Thyroid gland (tissue), 4 donors: ENCODE measurements at regions not wholly inside any gene's neighbourhood (a gene's known extent, or its start where the extent isn't known, plus 50 kb on each side); places are given as distances from the start of the nearest gene placed in this dataset.

ENCODE experiments used
- DNase-seq, 2 donors: peaks; one replicate each; pipeline ENCODE4 v3.0.0-alpha.2; 2019
- H3K27ac ChIP-seq, 3 donors: fragments of 200-600 bp; sonication (generic); 1 replicate in 2 of 3; 2 replicates in 1 of 3; pipeline ENCODE4 v1.5.1; 2016 to 2019; ENCODE audit warnings: mild to moderate bottlenecking in 1 of 3, moderate library complexity in 1 of 3
- H3K27me3 ChIP-seq: fragments of 200-600 bp; sonication (generic); one replicate; pipeline ENCODE4 v1.5.1; 2019
- H3K36me3 ChIP-seq, 2 donors: fragments of 200-600 bp; sonication (generic); one replicate each; pipeline ENCODE4 v1.5.1; 2016 to 2019
- H3K4me1 ChIP-seq, 2 donors: fragments of 200-600 bp; sonication (generic); one replicate each; pipeline ENCODE4 v1.5.1; 2017 to 2019
- H3K4me3 ChIP-seq, 3 donors: fragments of 200-600 bp; sonication (generic); replicated peaks in 1 of 3; 1 replicate in 2 of 3; 2 replicates in 1 of 3; pipeline ENCODE4 v1.5.1; 2016; ENCODE audit warnings: mild to moderate bottlenecking in 1 of 3
- H3K9me3 ChIP-seq: fragments of 200-600 bp; sonication (generic); one replicate; pipeline ENCODE4 v1.5.1; 2017
- CTCF ChIP-seq, 6 experiments: fragments of 200-600 bp in 3 of 6; fragments of 450-650 bp in 3 of 6; sonication (generic) in 3 of 6; IDR thresholded peaks; one replicate each; pipeline ENCODE4 v1.5.1; 2016 to 2019; ENCODE audit warnings: antibody characterized with exemption in 6 of 6, mild to moderate bottlenecking in 2 of 6, inconsistent platforms in 1 of 6, moderate library complexity in 1 of 6
- POLR2A ChIP-seq, 2 donors: fragments of 450-650 bp; IDR thresholded peaks; one replicate each; pipeline ENCODE4 v1.6.1; 2017; ENCODE audit warnings: antibody characterized with exemption in 2 of 2, mild to moderate bottlenecking in 2 of 2, moderate library complexity in 1 of 2
- WGBS, 2 donors: methylation state at CpG; one replicate each; pipeline ENCODE4 v1.1.5; 2017; 5-methylcytosine and 5-hydroxymethylcytosine counted together
- intact Hi-C: fragments of 100-400 bp; cut with DNase I; formaldehyde crosslinking; loops from one replicate; pipeline ENCODE4 v1.15.1; 2023

- H3K36me3 ChIP-seq: no peaks in the 10 kb centered on the region
- H3K9me3 ChIP-seq: no peaks in the 10 kb centered on the region
- H3K27me3 ChIP-seq: no peaks in the 10 kb centered on the region
- intact Hi-C loops: no loop called here
- no peak overlapping the region for H3K4me3 ChIP-seq
- no peak for DNase-seq
- H3K27ac ChIP-seq: no peak overlapping the region
- no peak for TF ChIP-seq POLR2A (IDR thresholded peaks at IDR 0.05)
- TF ChIP-seq CTCF (IDR thresholded peaks at IDR 0.05): no peak
- 79 to 87% methylated on average over 2 of the region's 2 CpGs for WGBS, 2 donors
- H3K4me1 ChIP-seq: no peaks in the 10 kb centered on the region
Measured at GRCh38 chr3:153649286-153649839, 471.8 kb upstream of the ARHGEF26 start.

- no peak for DNase-seq
- no peak overlapping the region for H3K27ac ChIP-seq
- intact Hi-C loops: no loop called here
- H3K9me3 ChIP-seq: no peaks in the 10 kb centered on the region
- H3K4me1 ChIP-seq: no peaks in the 10 kb centered on the region
- H3K36me3 ChIP-seq: no peaks in the 10 kb centered on the region
- H3K4me3 ChIP-seq: no peak overlapping the region
- H3K27me3 ChIP-seq: no peaks in the 10 kb centered on the region
- TF ChIP-seq POLR2A (IDR thresholded peaks at IDR 0.05) (no peak), CTCF (IDR thresholded peaks at IDR 0.05) (no peak)
Measured at GRCh38 chr3:153652076-153652475, 469.1 kb upstream of the ARHGEF26 start.

- TF ChIP-seq CTCF (IDR thresholded peaks at IDR 0.05) (no peak), POLR2A (IDR thresholded peaks at IDR 0.05) (no peak)
- no peaks in the 10 kb centered on the region for H3K27me3 ChIP-seq
- H3K9me3 ChIP-seq: no peaks in the 10 kb centered on the region
- no peaks in the 10 kb centered on the region for H3K36me3 ChIP-seq
- no peaks in the 10 kb centered on the region for H3K4me1 ChIP-seq
- no peak for DNase-seq
- intact Hi-C loops: no loop called here
- no peak overlapping the region for H3K4me3 ChIP-seq
- no peak overlapping the region for H3K27ac ChIP-seq
Measured at GRCh38 chr3:153657046-153657445, 464.1 kb upstream of the ARHGEF26 start.

GRCh38 chr3:153657461-153657860 lies 463.7 kb upstream of the ARHGEF26 start:
- Histone ChIP-seq H3K27ac (no peak overlapping the region), H3K36me3 (no peaks in the 10 kb centered on the region), H3K27me3 (no peaks in the 10 kb centered on the region), H3K4me3 (no peak overlapping the region), H3K9me3 (no peaks in the 10 kb centered on the region), H3K4me1 (no peaks in the 10 kb centered on the region)
- DNase-seq: no peak
- TF ChIP-seq CTCF (IDR thresholded peaks at IDR 0.05): no peak
- no peak for TF ChIP-seq POLR2A (IDR thresholded peaks at IDR 0.05)
- intact Hi-C loops: no loop called here
- 94 to 99% methylated on average over 3 of the region's 3 CpGs for WGBS, 2 donors

- no peak for TF ChIP-seq CTCF (IDR thresholded peaks at IDR 0.05)
- TF ChIP-seq POLR2A (IDR thresholded peaks at IDR 0.05): no peak
- H3K36me3 ChIP-seq: no peaks in the 10 kb centered on the region
- H3K9me3 ChIP-seq: no peaks in the 10 kb centered on the region
- H3K4me1 ChIP-seq: no peaks in the 10 kb centered on the region
- intact Hi-C loops: no loop called here
- no peak for DNase-seq
- no peak overlapping the region for H3K27ac ChIP-seq
- H3K4me3 ChIP-seq: no peak overlapping the region
- H3K27me3 ChIP-seq: no peaks in the 10 kb centered on the region
Measured at GRCh38 chr3:153658136-153658535, 463.1 kb upstream of the ARHGEF26 start.
